ENCODE measurements at regions not wholly inside any gene's neighbourhood (a gene's known extent, or its start where the extent isn't known, plus 50 kb on each side); places are given as distances from the start of the nearest gene placed in this dataset.

- H3K27me3 ChIP-seq (ENCODE audit: insufficient read depth, low read length), result no peaks in the 10 kb centered on the region
- peaks cover 8% of the 10 kb centered on the region; the same call in 1 of the 2 replicates for H3K9me3 ChIP-seq (ENCODE audit: insufficient read depth, low read depth, low read length)
- no peak overlapping the region for H3K4me3 ChIP-seq (ENCODE audit: low read length)
- H3K4me1 ChIP-seq (ENCODE audit: insufficient read depth, low read length), result peaks cover 6% of the 10 kb centered on the region; the same call in 1 of the 2 replicates
- H3K36me3 ChIP-seq (ENCODE audit: insufficient read depth, low read depth, low read length), result no peaks in the 10 kb centered on the region
- no peak overlapping the region for H3K9ac ChIP-seq (ENCODE audit: low read depth, low read length)
- H3K27ac ChIP-seq (ENCODE audit: low read length), result no peak overlapping the region
Measured at GRCh38 chr4:95660719-95661118, 111.9 kb upstream of the UNC5C start.

- no peaks in the 10 kb centered on the region for H3K27me3 ChIP-seq (ENCODE audit: insufficient read depth, low read length)
- no peak overlapping the region for H3K27ac ChIP-seq (ENCODE audit: low read length)
Measured at GRCh38 chr4:95651891-95652290, 103.1 kb upstream of the UNC5C start.

GRCh38 chr4:95644417-95644816 lies 95.6 kb upstream of the UNC5C start:
- Histone ChIP-seq H3K36me3 (ENCODE audit: insufficient read depth, low read depth, low read length) (no peaks in the 10 kb centered on the region), H3K9ac (ENCODE audit: low read depth, low read length) (no peak overlapping the region)

More at GRCh38 chr4:95651891-95652290, 103.1 kb upstream of the UNC5C start:
- Histone ChIP-seq H3K4me1 (ENCODE audit: insufficient read depth, low read length) (no peaks in the 10 kb centered on the region), H3K4me3 (ENCODE audit: low read length) (no peak overlapping the region), H3K36me3 (ENCODE audit: insufficient read depth, low read depth, low read length) (no peaks in the 10 kb centered on the region), H3K9me3 (ENCODE audit: insufficient read depth, low read depth, low read length) (no peaks in the 10 kb centered on the region), H3K9ac (ENCODE audit: low read depth, low read length) (no peak overlapping the region)

GRCh38 chr4:95643627-95644026 lies 94.9 kb upstream of the UNC5C start:
- Histone ChIP-seq H3K9ac (ENCODE audit: low read depth, low read length) (no peak overlapping the region), H3K9me3 (ENCODE audit: insufficient read depth, low read depth, low read length) (no peaks in the 10 kb centered on the region), H3K4me3 (ENCODE audit: low read length) (no peak overlapping the region), H3K27ac (ENCODE audit: low read length) (no peak overlapping the region), H3K27me3 (ENCODE audit: insufficient read depth, low read length) (no peaks in the 10 kb centered on the region), H3K36me3 (ENCODE audit: insufficient read depth, low read depth, low read length) (no peaks in the 10 kb centered on the region), H3K4me1 (ENCODE audit: insufficient read depth, low read length) (no peaks in the 10 kb centered on the region)

More at GRCh38 chr4:95644417-95644816, 95.6 kb upstream of the UNC5C start:
- Histone ChIP-seq H3K27ac (ENCODE audit: low read length) (no peak overlapping the region), H3K4me3 (ENCODE audit: low read length) (no peak overlapping the region), H3K4me1 (ENCODE audit: insufficient read depth, low read length) (no peaks in the 10 kb centered on the region), H3K9me3 (ENCODE audit: insufficient read depth, low read depth, low read length) (no peaks in the 10 kb centered on the region), H3K27me3 (ENCODE audit: insufficient read depth, low read length) (no peaks in the 10 kb centered on the region)

- no peaks in the 10 kb centered on the region for H3K4me1 ChIP-seq (ENCODE audit: insufficient read depth, low read length)
- no peak overlapping the region for H3K9ac ChIP-seq (ENCODE audit: low read depth, low read length)
- no peak overlapping the region for H3K4me3 ChIP-seq (ENCODE audit: low read length)
- no peaks in the 10 kb centered on the region for H3K36me3 ChIP-seq (ENCODE audit: insufficient read depth, low read depth, low read length)
- H3K9me3 ChIP-seq (ENCODE audit: insufficient read depth, low read depth, low read length), result no peaks in the 10 kb centered on the region
- H3K27me3 ChIP-seq (ENCODE audit: insufficient read depth, low read length), result no peaks in the 10 kb centered on the region
- no peak overlapping the region for H3K27ac ChIP-seq (ENCODE audit: low read length)
Measured at GRCh38 chr4:95641571-95641970, 92.8 kb upstream of the UNC5C start.

GRCh38 chr4:95640311-95640710 lies 91.5 kb upstream of the UNC5C start:
- no peak overlapping the region for H3K27ac ChIP-seq (ENCODE audit: low read length)
- H3K9ac ChIP-seq (ENCODE audit: low read depth, low read length), result no peak overlapping the region
- H3K27me3 ChIP-seq (ENCODE audit: insufficient read depth, low read length), result no peaks in the 10 kb centered on the region
- H3K4me1 ChIP-seq (ENCODE audit: insufficient read depth, low read length), result no peaks in the 10 kb centered on the region
- no peaks in the 10 kb centered on the region for H3K9me3 ChIP-seq (ENCODE audit: insufficient read depth, low read depth, low read length)
- no peak overlapping the region for H3K4me3 ChIP-seq (ENCODE audit: low read length)
- H3K36me3 ChIP-seq (ENCODE audit: insufficient read depth, low read depth, low read length), result no peaks in the 10 kb centered on the region

GRCh38 chr4:95638920-95639501 lies 90.2 kb upstream of the UNC5C start:
- H3K9ac ChIP-seq (ENCODE audit: low read depth, low read length), result no peak overlapping the region
- H3K36me3 ChIP-seq (ENCODE audit: insufficient read depth, low read depth, low read length), result no peaks in the 10 kb centered on the region
- no peaks in the 10 kb centered on the region for H3K27me3 ChIP-seq (ENCODE audit: insufficient read depth, low read length)
- H3K27ac ChIP-seq (ENCODE audit: low read length), result no peak overlapping the region
- H3K4me1 ChIP-seq (ENCODE audit: insufficient read depth, low read length), result no peaks in the 10 kb centered on the region
- H3K4me3 ChIP-seq (ENCODE audit: low read length), result no peak overlapping the region
- H3K9me3 ChIP-seq (ENCODE audit: insufficient read depth, low read depth, low read length), result no peaks in the 10 kb centered on the region

- Histone ChIP-seq H3K9ac (ENCODE audit: low read depth, low read length) (no peak overlapping the region), H3K27ac (ENCODE audit: low read length) (no peak overlapping the region), H3K4me1 (ENCODE audit: insufficient read depth, low read length) (no peaks in the 10 kb centered on the region), H3K27me3 (ENCODE audit: insufficient read depth, low read length) (no peaks in the 10 kb centered on the region), H3K4me3 (ENCODE audit: low read length) (no peak overlapping the region), H3K9me3 (ENCODE audit: insufficient read depth, low read depth, low read length) (no peaks in the 10 kb centered on the region), H3K36me3 (ENCODE audit: insufficient read depth, low read depth, low read length) (no peaks in the 10 kb centered on the region)
Measured at GRCh38 chr4:95637043-95637600, 88.3 kb upstream of the UNC5C start.

GRCh38 chr4:95636061-95636460 lies 87.3 kb upstream of the UNC5C start:
- Histone ChIP-seq H3K4me3 (ENCODE audit: low read length) (no peak overlapping the region), H3K9ac (ENCODE audit: low read depth, low read length) (no peak overlapping the region), H3K27ac (ENCODE audit: low read length) (no peak overlapping the region), H3K9me3 (ENCODE audit: insufficient read depth, low read depth, low read length) (no peaks in the 10 kb centered on the region), H3K27me3 (ENCODE audit: insufficient read depth, low read length) (no peaks in the 10 kb centered on the region), H3K4me1 (ENCODE audit: insufficient read depth, low read length) (no peaks in the 10 kb centered on the region), H3K36me3 (ENCODE audit: insufficient read depth, low read depth, low read length) (no peaks in the 10 kb centered on the region)

GRCh38 chr4:95627709-95628108 lies 78.9 kb upstream of the UNC5C start:
- Histone ChIP-seq H3K9ac (ENCODE audit: low read depth, low read length) (no peak overlapping the region), H3K4me3 (ENCODE audit: low read length) (no peak overlapping the region)

GRCh38 chr4:95627024-95627605 lies 78.3 kb upstream of the UNC5C start:
- H3K9ac ChIP-seq (ENCODE audit: low read depth, low read length), result no peak overlapping the region
- H3K27ac ChIP-seq (ENCODE audit: low read length), result no peak overlapping the region
- H3K36me3 ChIP-seq (ENCODE audit: insufficient read depth, low read depth, low read length), result no peaks in the 10 kb centered on the region
- no peak overlapping the region for H3K4me3 ChIP-seq (ENCODE audit: low read length)
- H3K27me3 ChIP-seq (ENCODE audit: insufficient read depth, low read length), result no peaks in the 10 kb centered on the region
- peaks cover 5% of the 10 kb centered on the region for H3K4me1 ChIP-seq (ENCODE audit: insufficient read depth, low read length)
- no peaks in the 10 kb centered on the region for H3K9me3 ChIP-seq (ENCODE audit: insufficient read depth, low read depth, low read length)

More at GRCh38 chr4:95627709-95628108, 78.9 kb upstream of the UNC5C start:
- H3K27me3 ChIP-seq (ENCODE audit: insufficient read depth, low read length), result no peaks in the 10 kb centered on the region
- peaks cover 5% of the 10 kb centered on the region for H3K4me1 ChIP-seq (ENCODE audit: insufficient read depth, low read length)
- H3K27ac ChIP-seq (ENCODE audit: low read length), result no peak overlapping the region
- H3K36me3 ChIP-seq (ENCODE audit: insufficient read depth, low read depth, low read length), result no peaks in the 10 kb centered on the region
- no peaks in the 10 kb centered on the region for H3K9me3 ChIP-seq (ENCODE audit: insufficient read depth, low read depth, low read length)

GRCh38 chr4:95625020-95625419 lies 76.2 kb upstream of the UNC5C start:
- Histone ChIP-seq H3K27me3 (ENCODE audit: insufficient read depth, low read length) (no peaks in the 10 kb centered on the region), H3K4me1 (ENCODE audit: insufficient read depth, low read length) (peaks cover 5% of the 10 kb centered on the region), H3K4me3 (ENCODE audit: low read length) (no peak overlapping the region), H3K36me3 (ENCODE audit: insufficient read depth, low read depth, low read length) (no peaks in the 10 kb centered on the region), H3K9me3 (ENCODE audit: insufficient read depth, low read depth, low read length) (no peaks in the 10 kb centered on the region), H3K27ac (ENCODE audit: low read length) (no peak overlapping the region), H3K9ac (ENCODE audit: low read depth, low read length) (no peak overlapping the region)

Measured in iPS-20b (cell line).